Liver (tissue), 8 donors: ENCODE measurements at regions not wholly inside any gene's neighbourhood (a gene's known extent, or its start where the extent isn't known, plus 50 kb on each side); places are given as distances from the start of the nearest gene placed in this dataset.

Experiments
- DNase-seq: peaks from one replicate; pipeline ENCODE4 v3.0.0-alpha.2; 2017; ENCODE audit warnings: low spot score
- H3K27ac ChIP-seq, 2 donors: one replicate each; pipeline ENCODE4 v1.7.0; 2013; ENCODE audit warnings: inconsistent platforms in 2 of 2, low read length in 2 of 2, control low read depth in 1 of 2, low read depth in 1 of 2, mild to moderate bottlenecking in 1 of 2
- H3K27me3 ChIP-seq, 4 donors: one replicate each; pipeline versions ENCODE4 v1.6.1 to v1.7.0; 2013; ENCODE audit warnings: low read length in 3 of 4, inconsistent platforms in 1 of 4, mild to moderate bottlenecking in 1 of 4, moderate library complexity in 1 of 4; ENCODE audit not compliant: control insufficient read depth in 4 of 4, insufficient read depth in 4 of 4
- H3K36me3 ChIP-seq, 4 donors: one replicate each; pipeline versions ENCODE4 v1.6.1 to v1.7.0; 2013; ENCODE audit warnings: low read length in 3 of 4, mild to moderate bottlenecking in 3 of 4, low read depth in 1 of 4, moderate library complexity in 1 of 4; ENCODE audit not compliant: control insufficient read depth in 4 of 4, insufficient read depth in 3 of 4
- H3K4me1 ChIP-seq, 4 donors: one replicate each; pipeline versions ENCODE4 v1.6.1 to v1.7.0; 2013; ENCODE audit warnings: low read length in 3 of 4, mild to moderate bottlenecking in 3 of 4, moderate library complexity in 1 of 4; ENCODE audit not compliant: control insufficient read depth in 4 of 4, insufficient read depth in 4 of 4
- H3K4me3 ChIP-seq, 3 donors: one replicate each; pipeline versions ENCODE4 v1.6.1 to v1.7.0; 2013; ENCODE audit warnings: low read length in 3 of 3, control low read depth in 1 of 3, low read depth in 1 of 3, mild to moderate bottlenecking in 1 of 3
- H3K9ac ChIP-seq, 2 donors: one replicate each; pipeline ENCODE4 v1.7.0; 2013; ENCODE audit warnings: low read length in 2 of 2, mild to moderate bottlenecking in 2 of 2, moderate library complexity in 2 of 2, control low read depth in 1 of 2, low read depth in 1 of 2
- H3K9me3 ChIP-seq, 4 donors: one replicate each; pipeline versions ENCODE4 v1.6.1 to v1.7.0; 2013; ENCODE audit warnings: low read length in 3 of 4; ENCODE audit not compliant: control insufficient read depth in 4 of 4
- CTCF ChIP-seq: fragments of 150-350 bp; IDR thresholded peaks from 2 replicates; pipeline ENCODE4 v1.5.1; 2017; ENCODE audit warnings: improper control_type of control experiment, low read depth, low read length; ENCODE audit not compliant: missing input control
- EGR1 ChIP-seq, 2 donors: IDR thresholded peaks; 2 replicates each; pipeline ENCODE4 v1.6.1; 2016 to 2018; ENCODE audit warnings: antibody characterized with exemption in 2 of 2, low read depth in 2 of 2
- FOXA1 ChIP-seq: IDR thresholded peaks from 2 replicates; pipeline ENCODE4 v1.6.1; 2016; ENCODE audit warnings: antibody characterized with exemption
- FOXA2 ChIP-seq: IDR thresholded peaks from 2 replicates; pipeline ENCODE4 v1.6.1; 2016; ENCODE audit warnings: antibody characterized with exemption
- GABPA ChIP-seq, 2 donors: IDR thresholded peaks in 1 of 2; conservative IDR thresholded peaks in 1 of 2; 2 replicates each; pipeline ENCODE4 v1.6.1; 2016; ENCODE audit warnings: antibody characterized with exemption in 2 of 2, mild to moderate bottlenecking in 1 of 2, moderate library complexity in 1 of 2
- HNF4A ChIP-seq, 2 donors: conservative IDR thresholded peaks; 2 replicates each; pipeline ENCODE4 v1.6.1; 2016; ENCODE audit warnings: antibody characterized with exemption in 2 of 2, mild to moderate bottlenecking in 2 of 2
- HNF4G ChIP-seq: IDR thresholded peaks from 2 replicates; pipeline ENCODE4 v1.6.1; 2016; ENCODE audit warnings: antibody characterized with exemption
- JUND ChIP-seq, 2 donors: IDR thresholded peaks; 2 replicates each; pipeline ENCODE4 v1.6.1; 2016; ENCODE audit warnings: antibody characterized with exemption in 2 of 2
- NR2F2 ChIP-seq: IDR thresholded peaks from 2 replicates; pipeline ENCODE4 v1.6.1; 2016; ENCODE audit warnings: antibody characterized with exemption
- RXRA ChIP-seq, 2 donors: IDR thresholded peaks; 2 replicates each; pipeline ENCODE4 v1.6.1; 2017 to 2018; ENCODE audit warnings: antibody characterized with exemption in 2 of 2, mild to moderate bottlenecking in 1 of 2
- SP1 ChIP-seq: IDR thresholded peaks from 2 replicates; pipeline ENCODE4 v1.6.1; 2018; ENCODE audit warnings: antibody characterized with exemption, mild to moderate bottlenecking
- YY1 ChIP-seq: IDR thresholded peaks from 2 replicates; pipeline ENCODE4 v1.6.1; 2016; ENCODE audit warnings: antibody characterized with exemption, mild to moderate bottlenecking
- WGBS: extraction: QIAGEN DNeasy Blood & Tissue Kit; methylation state at CpG from one replicate; pipeline ENCODE4 v1.1.7; 2013; 5-methylcytosine and 5-hydroxymethylcytosine counted together
- TF ChIP-seq, protein P1 (sequence below): IDR thresholded peaks from 2 replicates; pipeline ENCODE4 v1.6.1; 2016; ENCODE audit warnings: antibody characterized with exemption, mild to moderate bottlenecking
- TF ChIP-seq, protein P2 (sequence below): IDR thresholded peaks from 2 replicates; pipeline ENCODE4 v1.6.1; 2016; ENCODE audit warnings: antibody characterized with exemption
- TF ChIP-seq, protein P3 (sequence below): IDR thresholded peaks from 2 replicates; pipeline ENCODE4 v1.6.1; 2016; ENCODE audit warnings: antibody characterized with exemption
- TF ChIP-seq, protein P4 (sequence below): IDR thresholded peaks from 2 replicates; pipeline ENCODE4 v1.6.1; 2016; ENCODE audit warnings: antibody characterized with exemption
- donor health status: healthy.
- donor health status: healthy.
- donor health status: healthy.
- donor health status: healthy.
- donor health status: healthy.

DNA sequence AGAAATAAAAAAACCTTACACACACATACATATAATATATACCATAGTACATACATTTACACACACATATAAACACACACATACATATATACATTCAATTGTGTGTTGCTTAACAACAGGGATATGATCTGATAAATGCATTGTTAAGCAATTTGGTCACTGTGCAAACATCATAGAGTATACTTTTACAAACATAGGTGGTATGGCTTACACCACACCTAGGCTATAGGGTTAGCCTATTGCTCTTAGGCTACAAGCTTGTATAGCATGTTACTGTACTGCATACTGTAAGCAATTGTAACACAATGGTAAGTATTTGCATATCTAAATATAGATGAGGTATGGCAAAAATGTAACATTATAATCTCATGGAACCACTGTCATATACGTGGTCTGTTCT is 156.8 kb upstream of the ERBB4 start:
- Histone ChIP-seq H3K4me3 (no peak overlapping the region), H3K4me1 (no peaks in the 10 kb centered on the region), H3K9ac (no peak overlapping the region), H3K27me3 (peaks cover 0 to 3% (median 0%) of the 10 kb centered on the region in 4 donors), H3K27ac (no peak overlapping the region), H3K9me3 (no peaks in the 10 kb centered on the region), H3K36me3 (no peaks in the 10 kb centered on the region)
- no peak for TF ChIP-seq NR2F2
- no peak for TF ChIP-seq GABPA (IDR thresholded peaks at IDR 0.05 in 1 of 2, conservative IDR thresholded peaks at IDR 0.05 in 1 of 2)
- TF ChIP-seq, protein P1, sequence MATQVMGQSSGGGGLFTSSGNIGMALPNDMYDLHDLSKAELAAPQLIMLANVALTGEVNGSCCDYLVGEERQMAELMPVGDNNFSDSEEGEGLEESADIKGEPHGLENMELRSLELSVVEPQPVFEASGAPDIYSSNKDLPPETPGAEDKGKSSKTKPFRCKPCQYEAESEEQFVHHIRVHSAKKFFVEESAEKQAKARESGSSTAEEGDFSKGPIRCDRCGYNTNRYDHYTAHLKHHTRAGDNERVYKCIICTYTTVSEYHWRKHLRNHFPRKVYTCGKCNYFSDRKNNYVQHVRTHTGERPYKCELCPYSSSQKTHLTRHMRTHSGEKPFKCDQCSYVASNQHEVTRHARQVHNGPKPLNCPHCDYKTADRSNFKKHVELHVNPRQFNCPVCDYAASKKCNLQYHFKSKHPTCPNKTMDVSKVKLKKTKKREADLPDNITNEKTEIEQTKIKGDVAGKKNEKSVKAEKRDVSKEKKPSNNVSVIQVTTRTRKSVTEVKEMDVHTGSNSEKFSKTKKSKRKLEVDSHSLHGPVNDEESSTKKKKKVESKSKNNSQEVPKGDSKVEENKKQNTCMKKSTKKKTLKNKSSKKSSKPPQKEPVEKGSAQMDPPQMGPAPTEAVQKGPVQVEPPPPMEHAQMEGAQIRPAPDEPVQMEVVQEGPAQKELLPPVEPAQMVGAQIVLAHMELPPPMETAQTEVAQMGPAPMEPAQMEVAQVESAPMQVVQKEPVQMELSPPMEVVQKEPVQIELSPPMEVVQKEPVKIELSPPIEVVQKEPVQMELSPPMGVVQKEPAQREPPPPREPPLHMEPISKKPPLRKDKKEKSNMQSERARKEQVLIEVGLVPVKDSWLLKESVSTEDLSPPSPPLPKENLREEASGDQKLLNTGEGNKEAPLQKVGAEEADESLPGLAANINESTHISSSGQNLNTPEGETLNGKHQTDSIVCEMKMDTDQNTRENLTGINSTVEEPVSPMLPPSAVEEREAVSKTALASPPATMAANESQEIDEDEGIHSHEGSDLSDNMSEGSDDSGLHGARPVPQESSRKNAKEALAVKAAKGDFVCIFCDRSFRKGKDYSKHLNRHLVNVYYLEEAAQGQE, result no peak
- no peak for TF ChIP-seq YY1
- no peak for TF ChIP-seq HNF4A (conservative IDR thresholded peaks at IDR 0.05)
- TF ChIP-seq CTCF, result no peak
- 91% methylated on average over 1 of the region's 1 CpG for WGBS
- DNase-seq, result no peak

DNA sequence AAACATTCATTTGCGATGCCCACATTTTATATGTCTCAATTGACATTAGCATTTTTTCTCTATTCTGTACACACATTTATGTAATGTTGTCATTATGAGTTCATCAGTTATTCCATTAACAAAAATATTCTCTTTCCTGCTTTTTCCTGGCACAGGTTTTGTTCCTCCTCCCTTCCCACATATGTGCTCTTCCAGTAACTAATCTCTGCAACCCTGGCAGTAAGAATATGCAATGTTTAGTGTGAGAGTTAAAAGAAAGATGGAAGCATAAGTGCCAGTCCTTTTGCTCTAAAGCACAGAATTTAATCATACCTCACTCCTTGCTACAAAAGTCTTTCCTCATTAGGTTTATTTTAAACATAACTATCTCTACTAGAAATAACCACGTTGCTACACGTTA is 155.8 kb upstream of the ERBB4 start:
- Histone ChIP-seq H3K9me3 (no peaks in the 10 kb centered on the region), H3K36me3 (no peaks in the 10 kb centered on the region), H3K27ac (no peak overlapping the region), H3K4me3 (no peak overlapping the region), H3K9ac (no peak overlapping the region), H3K27me3 (peaks cover 0 to 3% (median 0%) of the 10 kb centered on the region in 4 donors), H3K4me1 (no peaks in the 10 kb centered on the region)
- 69% methylated on average over 3 of the region's 3 CpGs for WGBS
- no peak for DNase-seq
- TF ChIP-seq, protein P2, sequence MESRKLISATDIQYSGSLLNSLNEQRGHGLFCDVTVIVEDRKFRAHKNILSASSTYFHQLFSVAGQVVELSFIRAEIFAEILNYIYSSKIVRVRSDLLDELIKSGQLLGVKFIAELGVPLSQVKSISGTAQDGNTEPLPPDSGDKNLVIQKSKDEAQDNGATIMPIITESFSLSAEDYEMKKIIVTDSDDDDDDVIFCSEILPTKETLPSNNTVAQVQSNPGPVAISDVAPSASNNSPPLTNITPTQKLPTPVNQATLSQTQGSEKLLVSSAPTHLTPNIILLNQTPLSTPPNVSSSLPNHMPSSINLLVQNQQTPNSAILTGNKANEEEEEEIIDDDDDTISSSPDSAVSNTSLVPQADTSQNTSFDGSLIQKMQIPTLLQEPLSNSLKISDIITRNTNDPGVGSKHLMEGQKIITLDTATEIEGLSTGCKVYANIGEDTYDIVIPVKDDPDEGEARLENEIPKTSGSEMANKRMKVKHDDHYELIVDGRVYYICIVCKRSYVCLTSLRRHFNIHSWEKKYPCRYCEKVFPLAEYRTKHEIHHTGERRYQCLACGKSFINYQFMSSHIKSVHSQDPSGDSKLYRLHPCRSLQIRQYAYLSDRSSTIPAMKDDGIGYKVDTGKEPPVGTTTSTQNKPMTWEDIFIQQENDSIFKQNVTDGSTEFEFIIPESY, result no peak
- TF ChIP-seq HNF4G, result no peak
- TF ChIP-seq, protein P3, sequence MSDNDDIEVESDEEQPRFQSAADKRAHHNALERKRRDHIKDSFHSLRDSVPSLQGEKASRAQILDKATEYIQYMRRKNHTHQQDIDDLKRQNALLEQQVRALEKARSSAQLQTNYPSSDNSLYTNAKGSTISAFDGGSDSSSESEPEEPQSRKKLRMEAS, result no peak
- TF ChIP-seq FOXA2, result no peak
- TF ChIP-seq RXRA (IDR thresholded peaks at IDR 0.05), result no peak
- TF ChIP-seq EGR1 (IDR thresholded peaks at IDR 0.05; ENCODE audit: low read depth in 2 of 2), result no peak
- no peak for TF ChIP-seq SP1
- TF ChIP-seq, protein P4, sequence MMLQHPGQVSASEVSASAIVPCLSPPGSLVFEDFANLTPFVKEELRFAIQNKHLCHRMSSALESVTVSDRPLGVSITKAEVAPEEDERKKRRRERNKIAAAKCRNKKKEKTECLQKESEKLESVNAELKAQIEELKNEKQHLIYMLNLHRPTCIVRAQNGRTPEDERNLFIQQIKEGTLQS, result no peak
- TF ChIP-seq CTCF, result no peak
- TF ChIP-seq GABPA (IDR thresholded peaks at IDR 0.05 in 1 of 2, conservative IDR thresholded peaks at IDR 0.05 in 1 of 2), result no peak
- TF ChIP-seq, protein P1, result no peak
- no peak for TF ChIP-seq HNF4A (conservative IDR thresholded peaks at IDR 0.05)
- TF ChIP-seq JUND (IDR thresholded peaks at IDR 0.05), result no peak
- no peak for TF ChIP-seq YY1
- TF ChIP-seq FOXA1, result no peak
- no peak for TF ChIP-seq NR2F2
